ENCODE measurements at regions not wholly inside any gene's neighbourhood (a gene's known extent, or its start where the extent isn't known, plus 50 kb on each side); places are given as distances from the start of the nearest gene placed in this dataset.

GRCh38 chr16:35868630-35869029 lies 2409.2 kb downstream of the TP53TG3F start:
- H3K79me2 ChIP-seq (ENCODE audit: control insufficient read depth, insufficient read depth, low read length): no peaks in the 10 kb centered on the region
- no peak overlapping the region for H3K27ac ChIP-seq (ENCODE audit: extremely low read depth, low read depth, low read length)
- no peaks in the 10 kb centered on the region for H3K9me3 ChIP-seq (replicated peaks; ENCODE audit: control insufficient read depth, insufficient read depth, low read depth, low read length)
- BruUV-seq (replicated peaks): no TSS peak
- no peaks in the 10 kb centered on the region for H4K20me1 ChIP-seq (replicated peaks; ENCODE audit: control insufficient read depth, insufficient read depth, low read length)
- in situ Hi-C loops (cut with MboI): no loop called here
- no peak overlapping the region for H2AFZ ChIP-seq (ENCODE audit: low read depth, low read length)
- H3K9me1 ChIP-seq (ENCODE audit: control insufficient read depth, insufficient read depth, low read length): no peaks in the 10 kb centered on the region
- no peaks in the 10 kb centered on the region for H3K36me3 ChIP-seq (ENCODE audit: control insufficient read depth, insufficient read depth, low read length)
- H3K4me3 ChIP-seq: no peak overlapping the region
- ChIA-PET CTCF (ENCODE audit: low intra/inter-chr PET ratio) (no interaction called here), POLR2A (no interaction called here)
- intact Hi-C loops (cut with micrococcal nuclease): no loop called here
- no peaks in the 10 kb centered on the region for H3K4me1 ChIP-seq (replicated peaks in 1 of 2; ENCODE audit: control insufficient read depth in 2 of 2, insufficient read depth in 2 of 2, low read length in 2 of 2)
- ATAC-seq (no peak), DNase-seq (ENCODE audit: extremely low read depth in 1 of 4, low spot score in 3 of 4) (no peak), FAIRE-seq (no peak)
- no peaks in the 10 kb centered on the region for H3K27me3 ChIP-seq (ENCODE audit: control insufficient read depth in 2 of 2, insufficient read depth in 2 of 2, low read length in 2 of 2)
- no peak for TF ChIP-seq CREB1 (IDR thresholded peaks at IDR 0.05)
- TF ChIP-seq CREB1 (CRISPR knock-in tag; IDR thresholded peaks at IDR 0.05): no peak
- TF ChIP-seq MAFK (IDR thresholded peaks at IDR 0.05; ENCODE audit: low read length): peak; percentile 21; the same call in 1 of the 2 replicates
- no peak overlapping the region for H3K4me2 ChIP-seq (ENCODE audit: insufficient read depth, low read length)
- no peak overlapping the region for H3K9ac ChIP-seq (ENCODE audit: insufficient read depth in 1 of 2, low read depth in 2 of 2, low read length in 2 of 2)
- WGBS (ENCODE audit: insufficient coverage, low coverage, missing lambda C conversion rate): 0% methylated on average over 3 of the region's 3 CpGs

GRCh38 chr16:35873472-35873871 lies 2414.1 kb downstream of the TP53TG3F start:
- ChIA-PET CTCF (ENCODE audit: low intra/inter-chr PET ratio) (no interaction called here), POLR2A (no interaction called here)
- Histone ChIP-seq H2AFZ (ENCODE audit: low read depth, low read length) (no peak overlapping the region), H3K27me3 (ENCODE audit: control insufficient read depth in 2 of 2, insufficient read depth in 2 of 2, low read length in 2 of 2) (no peaks in the 10 kb centered on the region), H3K27ac (ENCODE audit: extremely low read depth, low read depth, low read length) (no peak overlapping the region), H3K4me3 (no peak overlapping the region), H3K4me2 (ENCODE audit: insufficient read depth, low read length) (no peak overlapping the region), H3K9me1 (ENCODE audit: control insufficient read depth, insufficient read depth, low read length) (no peaks in the 10 kb centered on the region), H3K36me3 (ENCODE audit: control insufficient read depth, insufficient read depth, low read length) (no peaks in the 10 kb centered on the region), H3K9me3 (replicated peaks; ENCODE audit: control insufficient read depth, insufficient read depth, low read depth, low read length) (no peaks in the 10 kb centered on the region), H3K4me1 (replicated peaks in 1 of 2; ENCODE audit: control insufficient read depth in 2 of 2, insufficient read depth in 2 of 2, low read length in 2 of 2) (no peaks in the 10 kb centered on the region), H3K79me2 (ENCODE audit: control insufficient read depth, insufficient read depth, low read length) (no peaks in the 10 kb centered on the region), H4K20me1 (replicated peaks; ENCODE audit: control insufficient read depth, insufficient read depth, low read length) (no peaks in the 10 kb centered on the region), H3K9ac (ENCODE audit: insufficient read depth in 1 of 2, low read depth in 2 of 2, low read length in 2 of 2) (no peak overlapping the region)
- no peak for ATAC-seq
- DNase-seq (ENCODE audit: extremely low read depth in 1 of 4, low spot score in 3 of 4): no peak
- no peak for FAIRE-seq
- 2% methylated on average over 4 of the region's 4 CpGs for WGBS (ENCODE audit: insufficient coverage, low coverage, missing lambda C conversion rate)
- in situ Hi-C loops (cut with MboI): no loop called here
- BruUV-seq (replicated peaks): no TSS peak
- intact Hi-C loops (cut with micrococcal nuclease): loop anchor here (10.0 kb wide), 1 partner anchor 59 kb away; no protein-coding TSS in a partner anchor
- TF ChIP-seq ZC3H11A (IDR thresholded peaks at IDR 0.05; ENCODE audit: low read depth, low read length) (no peak), ILK (tag; IDR thresholded peaks at IDR 0.05; ENCODE audit: borderline replicate concordance, low read depth) (no peak), FOXJ3 (CRISPR knock-in tag; IDR thresholded peaks at IDR 0.05) (no peak), KHSRP (IDR thresholded peaks at IDR 0.05) (no peak), ZNF449 (CRISPR knock-in tag; IDR thresholded peaks at IDR 0.05) (no peak), ILF3 (IDR thresholded peaks at IDR 0.05; ENCODE audit: borderline replicate concordance) (no peak), FOXA3 (CRISPR knock-in tag; conservative IDR thresholded peaks at IDR 0.05 in 1 of 2, IDR thresholded peaks at IDR 0.05 in 1 of 2) (no peak)
- TF ChIP-seq, protein P1, sequence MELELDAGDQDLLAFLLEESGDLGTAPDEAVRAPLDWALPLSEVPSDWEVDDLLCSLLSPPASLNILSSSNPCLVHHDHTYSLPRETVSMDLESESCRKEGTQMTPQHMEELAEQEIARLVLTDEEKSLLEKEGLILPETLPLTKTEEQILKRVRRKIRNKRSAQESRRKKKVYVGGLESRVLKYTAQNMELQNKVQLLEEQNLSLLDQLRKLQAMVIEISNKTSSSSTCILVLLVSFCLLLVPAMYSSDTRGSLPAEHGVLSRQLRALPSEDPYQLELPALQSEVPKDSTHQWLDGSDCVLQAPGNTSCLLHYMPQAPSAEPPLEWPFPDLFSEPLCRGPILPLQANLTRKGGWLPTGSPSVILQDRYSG (tag; conservative IDR thresholded peaks at IDR 0.05; ENCODE audit: low read depth): no peak
- TF ChIP-seq, protein P2, sequence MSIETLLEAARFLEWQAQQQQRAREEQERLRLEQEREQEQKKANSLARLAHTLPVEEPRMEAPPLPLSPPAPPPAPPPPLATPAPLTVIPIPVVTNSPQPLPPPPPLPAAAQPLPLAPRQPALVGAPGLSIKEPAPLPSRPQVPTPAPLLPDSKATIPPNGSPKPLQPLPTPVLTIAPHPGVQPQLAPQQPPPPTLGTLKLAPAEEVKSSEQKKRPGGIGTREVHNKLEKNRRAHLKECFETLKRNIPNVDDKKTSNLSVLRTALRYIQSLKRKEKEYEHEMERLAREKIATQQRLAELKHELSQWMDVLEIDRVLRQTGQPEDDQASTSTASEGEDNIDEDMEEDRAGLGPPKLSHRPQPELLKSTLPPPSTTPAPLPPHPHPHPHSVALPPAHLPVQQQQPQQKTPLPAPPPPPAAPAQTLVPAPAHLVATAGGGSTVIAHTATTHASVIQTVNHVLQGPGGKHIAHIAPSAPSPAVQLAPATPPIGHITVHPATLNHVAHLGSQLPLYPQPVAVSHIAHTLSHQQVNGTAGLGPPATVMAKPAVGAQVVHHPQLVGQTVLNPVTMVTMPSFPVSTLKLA (conservative IDR thresholded peaks at IDR 0.05): no peak

All from K562 (cell line).